ENCODE measurements at regions not wholly inside any gene's neighbourhood (a gene's known extent, or its start where the extent isn't known, plus 50 kb on each side); places are given as distances from the start of the nearest gene placed in this dataset.

DNA sequence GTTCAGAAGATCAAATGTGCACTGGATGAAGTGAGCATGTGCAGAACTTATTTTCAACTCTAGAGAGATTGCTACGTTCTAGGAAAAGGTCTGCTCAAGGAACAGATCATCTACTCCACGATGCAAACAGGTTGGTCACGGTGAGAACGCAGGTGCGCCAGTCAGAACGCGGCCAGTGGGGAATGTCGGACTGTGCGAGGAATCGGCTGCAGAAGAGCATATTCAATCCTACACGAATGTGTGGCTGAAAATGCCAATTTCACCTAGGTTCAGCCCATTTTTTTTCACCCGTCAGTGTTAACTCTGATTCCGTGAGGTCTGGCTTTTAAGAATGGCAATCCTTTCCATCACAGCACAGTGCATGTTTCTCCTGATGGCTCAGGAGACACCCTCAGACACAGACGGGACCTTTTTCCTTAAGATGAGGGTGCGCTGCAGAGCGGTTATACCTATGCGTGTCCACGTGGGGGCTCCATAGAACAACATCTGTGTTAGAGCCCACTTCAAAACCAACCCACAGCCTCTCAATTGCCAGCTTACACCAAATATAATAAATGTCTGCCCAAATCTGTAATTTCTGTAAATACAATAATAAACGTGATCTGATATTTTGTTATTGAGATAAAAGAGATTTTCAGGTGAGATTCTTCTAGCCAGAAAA lies 250.4 kb downstream of the FOXA2 start:
- no peak overlapping the region for H3K56ac ChIP-seq (ENCODE audit: insufficient read length, low read depth, low read length)
- H4K8ac ChIP-seq (replicated peaks; ENCODE audit: insufficient read length, low read depth, low read length) = no peak overlapping the region
- H3T11ph ChIP-seq (ENCODE audit: low read length) = no peak overlapping the region
- H2AK5ac ChIP-seq (ENCODE audit: insufficient read length, low read length) = no peak overlapping the region
- Mint-ChIP-seq H3K27ac (no peak overlapping the region), H3K27me3 (ENCODE audit: low read depth) (peaks cover 86% of the 10 kb centered on the region), H3K36me3 (ENCODE audit: insufficient read depth in 1 of 3, low read depth in 3 of 3) (no peaks in the 10 kb centered on the region), H3K4me3 (no peak overlapping the region), H3K4me1 (peaks cover 0 to under 1% of the 10 kb centered on the region in 2 experiments; a peak in 1 of 4 replicates), H3K9me3 (no peaks in the 10 kb centered on the region; a peak in 1 of 5 replicates)
- H2BK20ac ChIP-seq (ENCODE audit: low read depth, low read length, poor library complexity, severe bottlenecking) = no peak overlapping the region
- DNase-seq = peak; percentile 68
- no peak overlapping the region for H3K14ac ChIP-seq (ENCODE audit: insufficient read depth, low read length)
- no peak overlapping the region for H3K18ac ChIP-seq (ENCODE audit: insufficient read length, low read depth, low read length)
- H2BK15ac ChIP-seq (ENCODE audit: low read depth, low read length) = no peak overlapping the region
- H4K20me1 ChIP-seq (ENCODE audit: control insufficient read depth, insufficient read depth, insufficient read length) = no peaks in the 10 kb centered on the region
- H3K27me3 ChIP-seq (ENCODE audit: insufficient read depth, low read length) = no peaks in the 10 kb centered on the region
- H2BK12ac ChIP-seq (ENCODE audit: insufficient read length, low read depth, low read length) = no peak overlapping the region
- no peak overlapping the region for H2BK120ac ChIP-seq (ENCODE audit: low read depth, low read length, poor library complexity, severe bottlenecking)
- H3K23ac ChIP-seq (ENCODE audit: insufficient read length, low read depth, low read length) = no peak overlapping the region
- H3K4me1 ChIP-seq (ENCODE audit: insufficient read depth, low read length) = no peaks in the 10 kb centered on the region
- H3K79me1 ChIP-seq (ENCODE audit: insufficient read depth, low read depth, low read length, poor library complexity, severe bottlenecking) = no peaks in the 10 kb centered on the region
- TF ChIP-seq, protein P1, sequence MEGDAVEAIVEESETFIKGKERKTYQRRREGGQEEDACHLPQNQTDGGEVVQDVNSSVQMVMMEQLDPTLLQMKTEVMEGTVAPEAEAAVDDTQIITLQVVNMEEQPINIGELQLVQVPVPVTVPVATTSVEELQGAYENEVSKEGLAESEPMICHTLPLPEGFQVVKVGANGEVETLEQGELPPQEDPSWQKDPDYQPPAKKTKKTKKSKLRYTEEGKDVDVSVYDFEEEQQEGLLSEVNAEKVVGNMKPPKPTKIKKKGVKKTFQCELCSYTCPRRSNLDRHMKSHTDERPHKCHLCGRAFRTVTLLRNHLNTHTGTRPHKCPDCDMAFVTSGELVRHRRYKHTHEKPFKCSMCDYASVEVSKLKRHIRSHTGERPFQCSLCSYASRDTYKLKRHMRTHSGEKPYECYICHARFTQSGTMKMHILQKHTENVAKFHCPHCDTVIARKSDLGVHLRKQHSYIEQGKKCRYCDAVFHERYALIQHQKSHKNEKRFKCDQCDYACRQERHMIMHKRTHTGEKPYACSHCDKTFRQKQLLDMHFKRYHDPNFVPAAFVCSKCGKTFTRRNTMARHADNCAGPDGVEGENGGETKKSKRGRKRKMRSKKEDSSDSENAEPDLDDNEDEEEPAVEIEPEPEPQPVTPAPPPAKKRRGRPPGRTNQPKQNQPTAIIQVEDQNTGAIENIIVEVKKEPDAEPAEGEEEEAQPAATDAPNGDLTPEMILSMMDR (conservative IDR thresholded peaks at IDR 0.05) = peak; percentile 85
- H3K4ac ChIP-seq (ENCODE audit: low read depth, low read length) = no peak overlapping the region
- H3K9me3 ChIP-seq (ENCODE audit: control insufficient read depth, low read depth, low read length) = no peaks in the 10 kb centered on the region
- H2BK5ac ChIP-seq (ENCODE audit: insufficient read length, low read length) = no peak overlapping the region
- no peak overlapping the region for H3K27ac ChIP-seq (ENCODE audit: insufficient read length, low read depth, low read length)
- no peaks in the 10 kb centered on the region for H3K23me2 ChIP-seq (ENCODE audit: insufficient read length, low read depth, low read length, poor library complexity, severe bottlenecking)
- no CpG with 5 or more reads among the region's 19 CpGs for WGBS (ENCODE audit: extremely low coverage, insufficient read length, low lambda C conversion rate)
- no peak overlapping the region for H3K9ac ChIP-seq (ENCODE audit: extremely low read depth, insufficient read length, low read length)
- no peak overlapping the region for H3K4me2 ChIP-seq (ENCODE audit: insufficient read depth, insufficient read length, low read length)
- H2AFZ ChIP-seq (ENCODE audit: low read length) = no peak overlapping the region
- H3K79me2 ChIP-seq (ENCODE audit: insufficient read depth, low read length) = no peaks in the 10 kb centered on the region
- H4K91ac ChIP-seq (ENCODE audit: insufficient read length, low read depth, low read length) = no peak overlapping the region
- no peak overlapping the region for H4K5ac ChIP-seq (ENCODE audit: insufficient read length, low read depth, low read length)

Data from H9 (cell line).